GDM1 (cell line): ENCODE measurements at regions not wholly inside any gene's neighbourhood (a gene's known extent, or its start where the extent isn't known, plus 50 kb on each side); places are given as distances from the start of the nearest gene placed in this dataset.

Experiments used
- DNase-seq: peaks from one replicate; lab custom pipeline; 2025; lab: John Stamatoyannopoulos, UW

- no peak for DNase-seq
Observed at GRCh38 chr13:103142151-103142550, 75.9 kb upstream of the SLC10A2 start.

GRCh38 chr13:103140001-103140671 is 73.9 kb upstream of the SLC10A2 start:
- no peak for DNase-seq

- no peak for DNase-seq
Observed at GRCh38 chr13:103134271-103134670, 68.1 kb upstream of the SLC10A2 start.

GRCh38 chr13:103133556-103133955 is 67.3 kb upstream of the SLC10A2 start:
- no peak for DNase-seq

- DNase-seq, result no peak
Observed at GRCh38 chr13:103130681-103131210, 64.5 kb upstream of the SLC10A2 start.

- no peak for DNase-seq
Observed at GRCh38 chr13:103130146-103130545, 63.9 kb upstream of the SLC10A2 start.
